ENCODE measurements at regions not wholly inside any gene's neighbourhood (a gene's known extent, or its start where the extent isn't known, plus 50 kb on each side); places are given as distances from the start of the nearest gene placed in this dataset.
"Not testable (repeated sequence)": the region's sequence is repeated elsewhere in the genome, so short reads cannot be mapped to it uniquely, and the experiment has no call there.

DNA sequence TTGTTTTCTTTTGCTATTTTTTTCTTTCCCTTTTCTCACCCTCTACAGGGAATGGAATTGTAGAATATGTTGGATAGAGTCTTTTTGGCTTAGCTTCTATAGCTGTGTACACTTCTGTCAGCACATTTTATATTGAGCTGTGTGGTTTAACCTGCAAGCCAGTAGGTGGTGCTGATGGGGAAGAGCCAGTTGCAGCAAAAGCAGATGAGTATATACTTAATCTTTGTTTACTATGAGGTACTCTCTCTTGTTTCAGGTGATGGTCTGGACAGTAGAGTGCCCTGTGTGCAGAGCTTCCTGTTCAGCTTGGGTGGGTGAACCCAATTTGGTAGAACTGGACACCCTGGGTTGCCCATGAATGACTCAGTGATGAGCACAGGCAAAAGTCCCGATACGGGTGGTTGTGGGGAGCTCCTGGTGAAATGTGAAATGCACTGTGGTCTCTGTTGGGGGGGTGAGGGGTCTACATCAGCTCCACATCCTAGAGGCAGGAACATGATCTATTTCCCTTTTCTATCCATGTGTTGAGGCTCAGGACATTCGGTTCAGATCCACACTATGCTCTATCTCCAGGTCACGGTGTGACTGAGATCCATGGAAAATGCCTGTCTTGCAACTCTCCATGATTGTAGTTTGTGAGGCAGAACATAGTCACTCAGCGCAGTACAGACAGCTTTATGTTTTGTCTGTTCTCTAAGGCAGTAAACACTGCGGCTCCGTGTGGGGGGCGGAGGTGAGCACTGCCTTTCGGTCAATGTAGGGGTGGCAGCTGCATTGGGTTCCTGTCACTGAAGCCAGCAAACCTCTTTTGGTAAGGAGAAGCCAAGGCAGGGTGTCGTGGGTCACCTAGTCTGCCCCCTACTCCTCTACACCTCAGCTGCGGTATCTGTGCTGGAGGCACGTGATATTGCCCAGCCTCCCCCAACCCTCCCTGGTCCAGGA, 353.2 kb downstream of the PRR16 start:
- DNase-seq (ENCODE audit: low read depth in 2 of 2): no peak

DNA sequence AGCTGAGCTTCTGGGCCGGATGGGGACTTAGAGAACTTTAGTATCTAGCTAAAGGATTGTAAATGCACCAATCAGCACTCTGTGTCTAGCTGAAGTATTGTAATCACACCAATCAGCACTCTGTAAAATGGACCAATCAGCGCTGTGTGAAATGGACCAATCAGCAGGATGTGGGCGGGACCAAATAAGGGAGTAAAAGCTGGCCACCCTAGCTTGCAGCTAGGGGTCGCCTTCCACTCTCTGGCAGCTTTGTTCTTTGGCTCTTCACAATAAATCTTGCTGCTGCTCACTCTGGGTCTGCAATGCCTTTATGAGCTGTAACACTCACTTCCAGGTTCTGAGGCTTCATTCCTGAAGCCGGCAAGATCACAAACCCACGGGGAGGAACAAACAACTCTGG, 354.0 kb downstream of the PRR16 start:
- DNase-seq (ENCODE audit: low read depth in 2 of 2): no peak

DNA sequence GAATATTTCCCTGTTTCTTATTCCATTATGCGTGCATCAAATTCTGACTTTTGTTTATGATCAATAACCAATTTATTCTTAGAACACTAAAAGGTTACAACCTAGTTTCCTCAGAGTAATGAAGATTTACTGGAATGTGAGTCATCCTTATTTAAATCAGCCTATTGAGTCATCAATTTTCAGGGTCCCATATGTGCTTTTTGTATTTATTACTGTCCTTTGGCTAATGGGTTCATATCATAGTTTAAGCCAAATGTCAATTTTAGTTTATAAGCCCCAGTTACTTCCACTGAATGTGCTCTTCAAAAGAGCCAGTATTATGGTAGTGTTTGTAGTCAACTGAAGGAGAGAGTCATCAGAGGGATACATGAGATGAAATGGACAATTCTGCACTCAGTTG, 359.2 kb downstream of the PRR16 start:
- no peak for DNase-seq (ENCODE audit: low read depth in 2 of 2)

GRCh38 chr5:120831646-120832045, 367.5 kb downstream of the PRR16 start:
- DNase-seq (ENCODE audit: low read depth in 2 of 2): not testable (repeated sequence)

DNA sequence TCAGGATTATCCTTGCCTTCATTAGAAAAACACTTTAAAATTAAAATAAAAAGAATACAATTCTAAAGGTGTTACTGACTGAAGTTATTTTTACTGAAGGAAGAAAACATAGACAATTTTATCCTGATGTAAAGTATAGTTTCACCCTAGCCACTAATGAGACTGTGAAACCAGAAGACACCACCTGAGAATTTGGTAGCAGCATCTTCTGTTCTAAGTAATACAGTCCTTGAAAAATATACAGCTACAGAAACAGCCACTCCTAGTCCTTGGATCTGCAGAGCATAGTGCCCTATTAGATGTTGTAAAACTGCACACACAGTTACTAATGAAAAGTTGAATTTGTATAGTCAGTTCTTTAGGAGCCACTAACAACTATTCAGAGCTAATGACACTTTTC, 377.7 kb downstream of the PRR16 start:
- DNase-seq (ENCODE audit: low read depth in 2 of 2): no peak

- no peak for DNase-seq (ENCODE audit: low read depth in 2 of 2)
Observed at GRCh38 chr5:120843390-120843980, 379.4 kb downstream of the PRR16 start.

GRCh38 chr5:120848883-120849282, 384.8 kb downstream of the PRR16 start:
- DNase-seq (ENCODE audit: low read depth in 2 of 2): no peak

- DNase-seq (ENCODE audit: low read depth in 2 of 2): no peak
Observed at GRCh38 chr5:120852222-120852860, 388.2 kb downstream of the PRR16 start.

GRCh38 chr5:120866997-120867396, 402.9 kb downstream of the PRR16 start:
- DNase-seq (ENCODE audit: low read depth in 2 of 2): no peak

GRCh38 chr5:120869831-120870230, 405.7 kb downstream of the PRR16 start:
- DNase-seq (ENCODE audit: low read depth in 2 of 2): no peak

DNA sequence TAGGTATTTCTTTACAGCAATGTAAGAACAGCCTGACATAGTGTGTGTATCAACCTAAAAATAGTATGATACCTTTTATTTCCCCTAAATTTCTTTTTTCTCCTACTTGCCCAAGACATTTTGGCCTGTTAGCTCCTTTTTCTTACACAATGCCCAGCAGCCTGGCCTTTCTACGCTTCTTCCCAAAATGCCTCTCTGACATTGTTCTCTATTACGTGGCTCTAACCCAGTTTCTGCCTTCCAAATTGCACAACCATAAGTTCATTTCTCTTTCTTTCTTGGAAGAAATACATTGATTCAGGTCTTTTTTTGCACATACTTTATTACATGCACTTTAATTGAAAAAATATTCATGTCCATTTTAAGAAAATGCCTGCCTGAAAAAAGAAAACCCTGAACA, 408.2 kb downstream of the PRR16 start:
- no peak for DNase-seq (ENCODE audit: low read depth in 2 of 2)

DNA sequence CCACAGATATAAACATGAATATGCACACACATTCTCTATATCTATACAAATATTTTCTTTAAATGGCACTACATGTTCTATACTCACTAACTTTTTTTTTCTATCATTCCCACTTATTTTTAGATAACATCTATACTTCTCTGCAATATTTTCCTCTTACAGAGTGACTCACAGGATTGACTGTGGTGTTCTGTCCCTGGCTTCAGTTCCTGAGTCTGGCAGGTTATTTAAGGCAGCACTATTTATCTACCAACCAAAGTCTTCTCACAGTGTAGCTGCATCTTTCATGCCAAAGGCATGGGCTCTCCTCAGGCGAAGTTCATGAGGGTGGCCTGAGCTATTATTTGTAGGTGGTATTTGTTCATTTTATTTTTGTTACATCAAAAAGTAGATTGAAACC, 409.0 kb downstream of the PRR16 start:
- no peak for DNase-seq (ENCODE audit: low read depth in 2 of 2)

DNA sequence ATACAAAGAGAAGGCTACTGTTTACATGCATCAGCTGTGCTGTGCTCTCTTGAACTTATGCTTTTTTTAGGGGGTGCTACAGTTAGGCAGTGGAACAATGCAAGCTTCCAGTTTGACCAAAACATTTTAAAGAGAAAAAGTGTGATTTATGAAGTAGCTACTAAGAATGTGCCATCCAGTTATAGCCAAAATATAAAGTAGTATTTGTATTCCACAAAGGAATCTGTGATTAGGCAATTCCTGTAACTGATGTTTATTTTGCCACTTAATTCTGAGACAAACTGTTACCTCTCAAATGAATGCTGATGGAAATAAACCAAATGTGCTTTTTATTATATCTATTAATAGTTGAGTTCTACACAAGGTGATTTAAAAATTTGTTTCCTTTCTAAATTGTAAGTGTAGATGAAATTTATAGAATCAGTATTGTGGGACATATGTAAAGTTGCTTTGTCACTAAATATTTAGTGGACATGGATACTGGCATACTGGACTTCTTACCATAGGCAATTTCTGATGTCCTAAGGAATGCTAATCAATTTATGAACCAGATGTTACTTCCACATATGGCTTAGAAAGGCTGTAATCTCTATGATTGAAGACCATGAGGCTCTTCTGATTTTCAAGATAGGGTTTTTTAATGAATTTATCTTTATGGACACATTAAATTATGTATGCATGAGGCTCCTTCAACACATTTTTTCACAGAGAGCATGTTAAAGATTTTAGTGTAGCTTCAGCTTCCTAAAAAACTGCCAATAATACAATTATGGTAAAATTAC, 410.2 kb downstream of the PRR16 start:
- no peak for DNase-seq (ENCODE audit: low read depth in 2 of 2)

- DNase-seq (ENCODE audit: low read depth in 2 of 2): no peak
Observed at GRCh38 chr5:120882038-120882775, 418.1 kb downstream of the PRR16 start.

GRCh38 chr5:120886351-120886860, 422.3 kb downstream of the PRR16 start:
- no peak for DNase-seq (ENCODE audit: low read depth in 2 of 2)

GRCh38 chr5:120895660-120896059, 431.6 kb downstream of the PRR16 start:
- DNase-seq (ENCODE audit: low read depth in 2 of 2): no peak

DNA sequence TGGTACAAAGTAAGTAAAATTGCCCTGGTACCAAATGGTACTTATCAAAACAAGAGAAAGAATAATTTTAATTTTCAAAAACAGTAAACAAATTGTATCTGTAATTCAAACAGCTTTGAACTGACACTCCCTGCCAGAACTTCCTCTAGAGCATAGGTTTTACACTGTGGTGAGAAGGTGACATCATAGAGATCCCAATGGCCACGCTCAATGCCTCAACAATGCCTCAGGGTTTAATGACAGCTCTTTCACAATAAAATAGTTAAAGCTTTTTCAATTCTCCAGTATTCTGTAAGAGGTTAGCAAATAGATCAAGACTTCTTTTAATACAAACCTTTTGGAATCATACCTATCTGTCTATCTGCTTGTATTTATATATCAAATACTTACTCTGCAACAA, 437.1 kb downstream of the PRR16 start:
- no peak for DNase-seq (ENCODE audit: low read depth in 2 of 2)

DNA sequence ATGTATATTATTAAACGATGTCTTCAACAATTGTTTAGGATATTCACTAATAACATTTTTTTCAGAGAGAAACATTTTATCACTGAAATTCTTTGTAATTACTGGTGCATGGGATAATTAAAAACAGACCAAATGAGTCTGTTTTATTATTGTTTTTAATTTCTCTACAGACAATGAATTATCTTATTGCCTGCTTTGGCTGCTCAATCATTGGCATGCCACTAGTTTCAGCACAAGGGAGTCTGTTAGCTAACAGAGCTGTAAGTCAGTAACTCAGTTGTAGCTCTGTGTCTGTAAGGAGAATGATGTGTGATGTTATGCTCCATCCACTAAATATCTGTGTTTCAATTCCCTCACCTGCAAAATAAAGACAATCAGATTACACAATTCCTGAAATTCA, 443.9 kb downstream of the PRR16 start:
- no peak for DNase-seq (ENCODE audit: low read depth in 2 of 2)

DNA sequence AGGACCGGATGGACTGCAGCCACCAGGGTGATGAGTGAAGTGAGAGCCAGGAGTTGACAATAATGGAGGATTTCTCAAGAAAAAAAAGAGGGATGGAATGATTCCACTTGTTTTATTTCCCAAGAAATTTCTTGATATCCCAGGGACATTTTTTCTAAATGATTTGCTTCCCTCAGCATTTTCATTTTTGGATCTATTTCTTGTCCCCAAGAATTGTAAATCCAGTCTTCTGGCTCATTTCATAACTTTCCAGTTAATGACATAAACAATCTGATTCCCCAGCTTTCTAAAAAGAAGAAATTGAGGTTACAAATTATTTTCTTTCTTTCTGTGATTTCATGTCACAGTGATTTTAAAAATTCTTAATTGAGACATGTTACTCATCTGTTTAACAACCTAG, 446.5 kb downstream of the PRR16 start:
- DNase-seq (ENCODE audit: low read depth in 2 of 2): no peak

GRCh38 chr5:120913396-120913795, 449.3 kb downstream of the PRR16 start:
- no peak for DNase-seq (ENCODE audit: low read depth in 2 of 2)

DNA sequence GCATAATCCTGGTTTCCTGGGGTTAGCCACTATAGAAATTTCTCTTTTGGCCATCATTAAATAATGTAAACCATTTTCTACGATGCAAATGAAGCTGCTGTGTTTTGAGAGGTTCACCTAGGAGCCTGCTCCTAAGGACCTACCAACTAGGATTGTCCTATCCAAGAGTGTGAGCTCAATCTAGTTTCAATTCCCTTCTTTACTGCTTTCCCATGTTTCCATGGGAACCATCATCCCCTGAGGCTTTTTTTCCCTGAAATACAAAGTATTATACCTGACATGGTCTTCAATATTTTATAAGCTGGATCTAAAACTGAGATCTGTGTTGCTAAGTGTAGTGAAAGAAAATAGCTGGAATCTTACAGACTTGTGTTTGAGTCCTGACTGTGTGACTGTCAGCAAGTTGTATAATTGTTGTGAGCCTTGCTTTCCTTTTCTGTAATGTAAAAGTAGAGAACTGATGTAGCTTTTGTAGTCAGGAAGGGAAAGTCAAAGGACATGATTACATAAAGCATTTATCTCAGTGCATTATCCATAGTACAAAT, 453.2 kb downstream of the PRR16 start:
- no peak for DNase-seq (ENCODE audit: low read depth in 2 of 2)

Measured in fibroblast of skin of left biceps (primary cell).